EH (cell line): ENCODE measurements at regions not wholly inside any gene's neighbourhood (a gene's known extent, or its start where the extent isn't known, plus 50 kb on each side); places are given as distances from the start of the nearest gene placed in this dataset.

Experiments used
- DNase-seq: peaks from one replicate; pipeline ENCODE4 v3.0.0-alpha.2; 2015; ENCODE audit warnings: low read depth

- no peak for DNase-seq
These were observed 843.6 kb upstream of the NECTIN3 start for GRCh38 chr3:110227991-110228390.

- DNase-seq, result peak; percentile 4
These were observed 836.8 kb upstream of the NECTIN3 start for GRCh38 chr3:110234831-110235230.

GRCh38 chr3:110236976-110237610 lies 834.5 kb upstream of the NECTIN3 start:
- peak; percentile 9 for DNase-seq

- DNase-seq, result peak; percentile 27
These were observed 828.5 kb upstream of the NECTIN3 start for GRCh38 chr3:110243081-110243480.

- DNase-seq, result peak; percentile 6
These were observed 824.7 kb upstream of the NECTIN3 start for GRCh38 chr3:110246796-110247376.

GRCh38 chr3:110248666-110249065 lies 823.0 kb upstream of the NECTIN3 start:
- DNase-seq, result peak; percentile 16

GRCh38 chr3:110253794-110254193 lies 817.8 kb upstream of the NECTIN3 start:
- no peak for DNase-seq

- no peak for DNase-seq
These were observed 817.0 kb upstream of the NECTIN3 start for GRCh38 chr3:110254591-110254990.

- DNase-seq, result peak; percentile 11
These were observed 810.5 kb upstream of the NECTIN3 start for GRCh38 chr3:110261141-110261540.

- DNase-seq, result no peak
These were observed 808.7 kb upstream of the NECTIN3 start for GRCh38 chr3:110262896-110263295.

- no peak for DNase-seq
These were observed 806.3 kb upstream of the NECTIN3 start for GRCh38 chr3:110265302-110265701.

GRCh38 chr3:110267304-110267845 lies 804.2 kb upstream of the NECTIN3 start:
- no peak for DNase-seq

GRCh38 chr3:110272525-110272924 lies 799.1 kb upstream of the NECTIN3 start:
- DNase-seq, result no peak

- no peak for DNase-seq
These were observed 779.6 kb upstream of the NECTIN3 start for GRCh38 chr3:110291886-110292501.

- DNase-seq, result peak; percentile 28
These were observed 778.0 kb upstream of the NECTIN3 start for GRCh38 chr3:110293660-110294059.

- DNase-seq, result peak; percentile 46
These were observed 774.7 kb upstream of the NECTIN3 start for GRCh38 chr3:110296885-110297284.

GRCh38 chr3:110301781-110302180 lies 769.8 kb upstream of the NECTIN3 start:
- no peak for DNase-seq

GRCh38 chr3:110307065-110307809 lies 764.4 kb upstream of the NECTIN3 start:
- DNase-seq, result peak; percentile 65

GRCh38 chr3:110311541-110311940 lies 760.1 kb upstream of the NECTIN3 start:
- DNase-seq, result no peak

- DNase-seq, result peak; percentile 50
These were observed 757.0 kb upstream of the NECTIN3 start for GRCh38 chr3:110314512-110315114.

GRCh38 chr3:110318108-110318507 lies 753.5 kb upstream of the NECTIN3 start:
- peak; percentile 20 for DNase-seq

GRCh38 chr3:110323349-110323748 lies 748.3 kb upstream of the NECTIN3 start:
- no peak for DNase-seq
